Nephron progenitor cell (in vitro differentiated cells): ENCODE measurements at regions not wholly inside any gene's neighbourhood (a gene's known extent, or its start where the extent isn't known, plus 50 kb on each side); places are given as distances from the start of the nearest gene placed in this dataset.
A peak's percentile ranks its signal among the peaks of the same experiment; 100 is the strongest.

Experiments used
- DNase-seq: peaks from one replicate; pipeline ENCODE4 v3.0.0; 2021
- H3K27ac Mint-ChIP-seq: 2 replicates; pipeline ENCODE4 v1.8.0; 2021; ENCODE audit warnings: mild to moderate bottlenecking, moderate library complexity, mixed read lengths
- H3K27me3 Mint-ChIP-seq: 2 replicates; pipeline ENCODE4 v1.8.0; 2021; ENCODE audit warnings: mild to moderate bottlenecking, low read depth, mixed read lengths; ENCODE audit not compliant: poor library complexity
- H3K36me3 Mint-ChIP-seq: 2 replicates; pipeline ENCODE4 v1.8.0; 2021; ENCODE audit warnings: low read depth, mixed read lengths
- H3K4me1 Mint-ChIP-seq: 2 replicates; pipeline ENCODE4 v1.8.0; 2021; ENCODE audit warnings: mixed read lengths
- H3K4me3 Mint-ChIP-seq: 2 replicates; pipeline ENCODE4 v1.8.0; 2021; ENCODE audit warnings: mild to moderate bottlenecking, moderate library complexity, mixed read lengths
- H3K9me3 Mint-ChIP-seq: 2 replicates; pipeline ENCODE4 v1.8.0; 2021; ENCODE audit warnings: mild to moderate bottlenecking, moderate library complexity, mixed read lengths
- TF ChIP-seq, protein P1 (sequence below): fragments of 200-600 bp; sonication (generic); IDR thresholded peaks from 2 replicates; pipeline ENCODE4 v1.5.0; 2021; ENCODE audit warnings: antibody characterized with exemption

DNA sequence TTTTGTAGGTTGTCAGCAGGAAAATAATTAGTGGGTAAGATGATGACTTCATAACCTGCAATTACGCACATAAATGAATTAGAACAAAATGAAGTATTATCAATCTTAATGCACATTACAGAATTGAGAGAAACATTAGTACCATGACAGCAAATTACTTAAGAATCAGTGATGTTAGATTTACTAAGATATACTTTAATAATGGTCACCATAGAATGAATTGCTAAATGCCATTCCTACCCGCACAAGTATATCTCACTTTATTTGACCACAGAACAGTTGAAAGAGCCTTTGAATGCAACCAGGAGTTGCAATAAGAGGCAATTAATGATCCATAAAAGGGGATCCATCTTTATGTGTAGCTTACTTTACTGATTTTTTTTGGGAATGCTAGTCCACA is 816.4 kb upstream of the AGA start:
- Mint-ChIP-seq H3K4me1 (no peaks in the 10 kb centered on the region), H3K4me3 (no peak overlapping the region), H3K27me3 (no peaks in the 10 kb centered on the region), H3K27ac (no peak overlapping the region), H3K36me3 (no peaks in the 10 kb centered on the region), H3K9me3 (peaks cover 15% of the 10 kb centered on the region)
- TF ChIP-seq, protein P1, sequence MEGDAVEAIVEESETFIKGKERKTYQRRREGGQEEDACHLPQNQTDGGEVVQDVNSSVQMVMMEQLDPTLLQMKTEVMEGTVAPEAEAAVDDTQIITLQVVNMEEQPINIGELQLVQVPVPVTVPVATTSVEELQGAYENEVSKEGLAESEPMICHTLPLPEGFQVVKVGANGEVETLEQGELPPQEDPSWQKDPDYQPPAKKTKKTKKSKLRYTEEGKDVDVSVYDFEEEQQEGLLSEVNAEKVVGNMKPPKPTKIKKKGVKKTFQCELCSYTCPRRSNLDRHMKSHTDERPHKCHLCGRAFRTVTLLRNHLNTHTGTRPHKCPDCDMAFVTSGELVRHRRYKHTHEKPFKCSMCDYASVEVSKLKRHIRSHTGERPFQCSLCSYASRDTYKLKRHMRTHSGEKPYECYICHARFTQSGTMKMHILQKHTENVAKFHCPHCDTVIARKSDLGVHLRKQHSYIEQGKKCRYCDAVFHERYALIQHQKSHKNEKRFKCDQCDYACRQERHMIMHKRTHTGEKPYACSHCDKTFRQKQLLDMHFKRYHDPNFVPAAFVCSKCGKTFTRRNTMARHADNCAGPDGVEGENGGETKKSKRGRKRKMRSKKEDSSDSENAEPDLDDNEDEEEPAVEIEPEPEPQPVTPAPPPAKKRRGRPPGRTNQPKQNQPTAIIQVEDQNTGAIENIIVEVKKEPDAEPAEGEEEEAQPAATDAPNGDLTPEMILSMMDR = no peak
- DNase-seq = no peak

DNA sequence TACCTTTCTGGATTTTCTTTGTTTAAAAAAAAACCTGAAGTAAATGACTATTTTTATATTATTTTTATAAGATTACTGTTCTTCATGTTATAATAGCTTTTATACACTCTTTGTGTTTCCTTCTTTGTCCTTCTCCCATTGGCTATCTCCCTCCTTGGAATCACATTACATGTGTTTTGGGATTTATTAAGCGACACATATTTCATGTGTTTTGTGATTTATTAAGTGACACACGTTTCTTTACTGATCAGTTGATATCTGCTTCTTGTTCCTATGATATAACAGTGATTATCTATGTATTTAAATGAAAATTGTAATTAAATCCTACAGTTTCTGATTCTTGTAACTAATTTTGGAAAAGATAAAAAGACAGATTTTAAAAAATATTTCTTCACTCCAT is 817.3 kb upstream of the AGA start:
- Mint-ChIP-seq H3K27ac (no peak overlapping the region), H3K36me3 (no peaks in the 10 kb centered on the region), H3K4me1 (no peaks in the 10 kb centered on the region), H3K4me3 (no peak overlapping the region), H3K9me3 (peaks cover 5% of the 10 kb centered on the region), H3K27me3 (no peaks in the 10 kb centered on the region)
- no peak for DNase-seq
- TF ChIP-seq, protein P1 = no peak

DNA sequence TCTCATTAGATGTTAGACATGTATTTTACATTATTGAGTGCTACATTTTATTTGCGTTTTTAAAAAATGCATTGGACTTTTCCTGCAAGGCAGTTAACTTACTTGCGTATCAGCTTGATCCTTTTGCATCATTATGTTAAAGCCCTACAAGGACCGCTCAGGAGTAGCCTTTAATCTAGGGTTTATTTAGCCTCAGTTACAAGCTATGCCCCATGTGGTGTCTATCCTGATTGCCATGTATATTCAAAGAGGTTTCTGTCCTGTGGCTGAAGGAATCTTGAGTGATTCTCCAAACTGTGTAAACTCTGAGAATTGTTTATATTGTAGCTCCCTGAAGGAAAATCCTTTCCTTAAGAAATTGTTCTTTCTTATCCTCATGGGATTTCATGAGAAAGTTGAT is 821.8 kb upstream of the AGA start:
- TF ChIP-seq, protein P1 = no peak
- H3K4me1 Mint-ChIP-seq = no peaks in the 10 kb centered on the region
- H3K4me3 Mint-ChIP-seq = no peak overlapping the region
- no peaks in the 10 kb centered on the region for H3K9me3 Mint-ChIP-seq
- no peak for DNase-seq
- H3K36me3 Mint-ChIP-seq = no peaks in the 10 kb centered on the region
- no peaks in the 10 kb centered on the region for H3K27me3 Mint-ChIP-seq
- no peak overlapping the region for H3K27ac Mint-ChIP-seq

DNA sequence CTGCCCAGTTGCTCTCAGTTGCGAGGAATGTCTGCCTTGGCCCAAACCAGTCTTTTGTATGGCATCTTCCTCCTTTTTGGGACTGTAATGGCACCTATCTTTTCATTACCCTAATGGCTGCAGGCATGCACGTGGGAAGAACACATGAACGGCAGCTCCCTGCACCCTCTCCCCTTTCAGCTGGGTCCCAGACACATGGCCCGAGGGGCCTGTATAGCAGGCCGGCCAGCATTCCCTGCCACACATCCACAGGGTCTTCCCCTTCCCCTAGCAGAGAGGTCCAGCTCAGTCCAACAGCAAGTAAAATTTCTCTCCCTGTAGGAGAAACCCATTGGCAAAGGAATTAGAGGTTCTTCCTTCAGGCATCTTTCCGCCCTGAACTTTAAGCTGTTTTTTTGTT is 829.1 kb upstream of the AGA start:
- H3K36me3 Mint-ChIP-seq = no peaks in the 10 kb centered on the region
- H3K27ac Mint-ChIP-seq = no peak overlapping the region
- no peaks in the 10 kb centered on the region for H3K9me3 Mint-ChIP-seq
- no peaks in the 10 kb centered on the region for H3K4me1 Mint-ChIP-seq
- peaks cover 2% of the 10 kb centered on the region for H3K27me3 Mint-ChIP-seq
- DNase-seq = no peak
- TF ChIP-seq, protein P1 = no peak
- no peak overlapping the region for H3K4me3 Mint-ChIP-seq

DNA sequence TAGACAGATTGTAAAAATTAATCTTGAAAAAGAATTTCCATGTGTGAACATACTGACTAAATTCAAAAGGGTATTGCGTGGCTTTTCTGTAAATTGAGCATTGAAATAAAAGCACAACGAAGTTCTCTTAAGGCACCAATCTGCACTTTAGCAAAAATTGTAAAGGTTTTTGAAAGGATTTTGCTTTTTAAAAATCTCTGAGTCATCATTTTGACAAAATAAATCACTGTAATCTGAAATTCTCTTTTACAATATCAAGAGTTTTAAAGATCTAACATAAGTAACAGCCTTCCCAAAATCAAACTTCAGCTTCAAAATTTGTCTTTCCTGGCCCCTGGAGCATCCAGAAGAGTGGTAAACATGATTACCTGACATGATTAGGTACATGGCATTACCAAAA is 830.9 kb upstream of the AGA start:
- no peak overlapping the region for H3K27ac Mint-ChIP-seq
- TF ChIP-seq, protein P1 = no peak
- no peaks in the 10 kb centered on the region for H3K36me3 Mint-ChIP-seq
- DNase-seq = no peak
- peaks cover 2% of the 10 kb centered on the region for H3K27me3 Mint-ChIP-seq
- no peaks in the 10 kb centered on the region for H3K4me1 Mint-ChIP-seq
- no peak overlapping the region for H3K4me3 Mint-ChIP-seq
- no peaks in the 10 kb centered on the region for H3K9me3 Mint-ChIP-seq

DNA sequence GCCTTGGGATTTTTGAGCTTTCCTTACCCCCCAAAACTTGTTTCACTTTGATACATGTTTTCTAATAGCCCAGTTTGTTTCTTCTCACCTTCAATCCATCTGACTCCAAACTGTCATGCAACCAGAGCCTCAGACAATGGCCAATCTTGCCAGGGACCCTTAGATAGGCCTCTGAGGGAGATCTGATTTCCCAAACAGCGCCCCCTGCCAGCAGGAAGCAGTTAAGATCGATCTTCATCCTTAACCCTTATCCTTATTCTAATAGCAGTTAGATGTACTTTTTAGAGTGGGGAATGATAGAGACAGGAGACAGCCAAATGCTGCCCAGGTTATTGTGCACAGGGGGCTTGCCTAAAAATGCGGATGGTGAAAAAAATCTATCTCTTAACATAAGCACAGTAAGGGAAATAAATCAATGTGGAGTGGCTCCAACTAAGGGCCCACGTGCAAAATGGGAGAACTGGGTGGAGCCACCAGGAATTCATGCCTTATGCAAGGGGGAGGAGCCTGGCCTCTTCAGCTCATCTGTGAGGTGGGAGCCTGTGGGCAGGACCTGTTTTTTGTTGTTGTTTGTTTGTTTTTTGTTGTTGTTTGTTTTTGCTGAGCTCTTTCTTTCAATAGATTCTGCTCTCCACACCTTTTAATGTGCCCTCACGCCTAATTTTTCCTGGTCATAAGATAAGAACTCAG is 833.6 kb upstream of the AGA start:
- Mint-ChIP-seq H3K9me3 (no peaks in the 10 kb centered on the region), H3K27ac (no peak overlapping the region), H3K4me1 (peaks cover 9% of the 10 kb centered on the region), H3K27me3 (peaks cover 3% of the 10 kb centered on the region), H3K36me3 (no peaks in the 10 kb centered on the region), H3K4me3 (no peak overlapping the region)
- peak; percentile 18 for DNase-seq
- TF ChIP-seq, protein P1 = peak; percentile 24
